ENCODE measurements at regions not wholly inside any gene's neighbourhood (a gene's known extent, or its start where the extent isn't known, plus 50 kb on each side); places are given as distances from the start of the nearest gene placed in this dataset.

DNA sequence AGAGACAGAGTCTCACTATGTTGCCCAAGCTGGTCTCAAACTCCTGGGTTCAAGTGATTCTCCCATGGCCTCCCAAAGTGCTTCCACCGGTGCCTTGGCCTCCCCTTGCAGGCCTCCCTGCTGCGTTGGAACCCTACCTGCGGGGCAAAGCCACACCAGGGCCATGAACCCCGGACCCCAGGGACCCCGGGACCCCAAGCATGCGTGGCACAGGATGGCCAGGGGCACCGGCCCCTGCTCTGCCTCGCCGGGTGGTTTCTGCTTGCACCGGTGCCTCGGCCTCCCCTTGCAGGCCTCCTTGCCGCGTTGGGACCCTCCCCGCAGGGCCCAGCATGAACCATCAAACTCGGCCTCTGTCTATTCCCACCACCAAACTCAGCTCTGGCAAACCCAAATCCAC is 301.0 kb upstream of the NPVF start:
- TF ChIP-seq POLR2AphosphoS5 (IDR thresholded peaks at IDR 0.05; ENCODE audit: low read depth, low read length) (no peak), POLR2A (IDR thresholded peaks at IDR 0.05; ENCODE audit: low read depth, low read length) (no peak), PAX5 (IDR thresholded peaks at IDR 0.05; ENCODE audit: insufficient read depth, low read length, severe bottlenecking) (no peak), TAF1 (IDR thresholded peaks at IDR 0.05; ENCODE audit: low read depth, low read length) (no peak), SPI1 (IDR thresholded peaks at IDR 0.05; ENCODE audit: low read depth, low read length) (no peak)
